RCC 7860 (cell line): ENCODE measurements at regions not wholly inside any gene's neighbourhood (a gene's known extent, or its start where the extent isn't known, plus 50 kb on each side); places are given as distances from the start of the nearest gene placed in this dataset.
A peak's percentile ranks its signal among the peaks of the same experiment; 100 is the strongest.
"Not testable (repeated sequence)": the region's sequence is repeated elsewhere in the genome, so short reads cannot be mapped to it uniquely, and the experiment has no call there.

ENCODE experiments used
- DNase-seq: peaks from one replicate; pipeline ENCODE4 v3.0.0-alpha.2; 2015; ENCODE audit warnings: low spot score
- FAIRE-seq: peaks from 2 replicates; lab custom pipeline; 2012; peaks lifted over from hg19 to GRCh38; lab: Jason Lieb, UNC

DNA sequence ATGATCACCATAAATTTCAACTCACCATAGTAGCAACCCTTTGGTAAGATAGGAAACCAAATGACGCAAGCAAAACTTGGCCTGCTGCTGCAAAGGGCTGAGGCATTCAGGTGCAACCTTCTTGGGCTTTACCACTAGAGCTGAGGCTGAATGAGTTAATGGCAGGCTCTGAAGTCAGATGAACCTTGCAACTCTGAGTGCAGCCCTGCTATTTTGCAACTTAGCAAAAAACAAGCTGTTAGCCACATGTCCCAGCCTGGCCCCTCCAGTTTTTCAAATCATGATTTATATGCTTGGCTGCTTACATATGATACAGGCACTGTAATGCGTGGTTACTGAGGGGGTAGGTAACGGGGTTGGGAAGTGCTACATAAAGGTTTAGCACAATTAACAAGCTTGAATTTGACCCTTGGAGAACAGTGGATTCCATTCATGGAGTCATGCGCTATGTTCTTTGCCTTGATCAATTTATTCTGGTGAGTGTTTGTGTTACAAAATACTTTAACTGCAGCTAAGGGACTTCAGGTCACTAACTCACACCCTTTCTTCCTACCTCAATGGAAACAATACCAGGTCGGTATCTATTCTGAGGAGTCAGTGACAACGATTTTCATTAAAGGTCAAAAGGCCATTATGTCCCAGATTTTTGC, 80.5 kb upstream of the PPARGC1A start:
- FAIRE-seq (no peak), DNase-seq (no peak)

DNA sequence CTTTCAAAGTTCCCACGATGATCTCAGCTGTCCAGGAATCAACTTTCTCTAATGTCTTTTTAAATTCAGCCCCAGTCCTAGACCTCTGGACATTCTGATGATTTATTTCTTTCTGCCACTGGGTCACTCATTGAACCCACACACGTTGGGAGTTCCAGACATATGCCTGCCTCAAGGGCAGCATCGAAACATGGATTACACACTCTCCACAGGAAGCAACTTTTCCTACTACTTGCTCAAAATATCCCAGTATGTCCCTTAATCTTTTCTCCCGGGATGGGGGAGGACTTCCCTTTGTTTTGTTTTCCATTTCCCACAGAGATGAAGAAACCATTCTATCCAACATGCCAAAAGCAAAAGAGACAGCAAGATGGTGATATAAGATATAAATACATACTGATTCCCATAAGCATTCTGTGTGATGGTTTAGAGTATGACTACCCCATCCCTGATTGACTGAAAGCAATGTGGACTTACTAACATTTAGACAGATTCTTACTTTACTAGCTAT, 79.8 kb upstream of the PPARGC1A start:
- no peak for FAIRE-seq
- no peak for DNase-seq

DNA sequence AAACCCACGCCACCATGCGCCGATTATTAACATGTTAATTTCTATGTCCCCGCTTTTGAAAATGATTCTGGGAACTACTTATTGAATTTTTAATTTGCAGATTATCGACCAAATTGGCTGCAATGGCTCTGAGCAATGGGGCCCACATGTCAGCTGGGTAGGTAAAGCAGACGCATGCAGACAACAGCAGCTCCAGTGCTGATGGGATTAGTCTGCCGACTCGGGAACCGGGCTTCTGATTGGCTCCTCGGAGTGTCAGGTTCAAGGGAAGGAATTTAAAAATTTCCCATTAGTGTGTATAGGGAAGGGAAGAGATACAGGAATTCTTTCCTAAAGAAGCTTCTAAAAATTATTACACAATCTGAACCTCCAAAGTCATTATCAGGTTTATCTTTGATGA, 77.4 kb upstream of the PPARGC1A start:
- FAIRE-seq, result no peak
- no peak for DNase-seq

DNA sequence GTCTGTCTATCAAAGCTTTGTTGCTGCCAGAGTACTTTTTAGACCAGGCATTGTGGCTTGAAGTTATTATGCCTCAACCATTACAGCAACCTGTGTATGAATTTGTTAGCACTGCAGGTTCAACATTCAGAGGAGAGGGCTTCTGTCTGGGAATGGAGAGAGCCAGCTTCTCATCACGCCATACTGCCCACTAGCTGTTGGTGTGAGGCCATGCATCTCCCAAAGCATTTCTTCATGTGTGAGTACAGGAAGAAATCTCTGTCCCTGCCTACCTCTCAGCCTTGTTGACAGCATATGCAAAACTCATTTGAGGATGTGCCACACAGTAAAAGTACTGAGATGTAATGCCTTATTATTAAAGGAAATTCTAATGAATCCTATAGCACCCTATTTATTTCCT, 76.9 kb upstream of the PPARGC1A start:
- no peak for DNase-seq
- FAIRE-seq, result no peak

DNA sequence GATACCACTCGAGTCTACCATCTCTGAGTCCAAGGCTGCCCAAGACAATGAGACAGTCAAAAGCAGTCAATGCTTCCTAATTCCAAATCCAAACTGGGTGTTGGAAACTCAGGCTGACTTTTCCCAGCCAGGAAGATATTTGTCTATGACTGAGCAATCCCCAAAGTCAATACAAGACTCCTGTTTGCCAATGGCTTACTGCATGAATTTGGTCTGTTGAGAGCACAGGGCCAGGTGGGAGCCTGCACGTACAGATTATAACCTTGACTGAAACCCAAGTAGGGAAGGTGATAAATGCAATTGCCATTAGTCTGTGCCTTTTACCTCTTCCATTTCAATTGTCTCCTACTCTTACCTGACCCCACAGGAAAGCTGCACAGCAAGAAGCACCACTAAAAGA, 72.6 kb upstream of the PPARGC1A start:
- DNase-seq, result no peak

DNA sequence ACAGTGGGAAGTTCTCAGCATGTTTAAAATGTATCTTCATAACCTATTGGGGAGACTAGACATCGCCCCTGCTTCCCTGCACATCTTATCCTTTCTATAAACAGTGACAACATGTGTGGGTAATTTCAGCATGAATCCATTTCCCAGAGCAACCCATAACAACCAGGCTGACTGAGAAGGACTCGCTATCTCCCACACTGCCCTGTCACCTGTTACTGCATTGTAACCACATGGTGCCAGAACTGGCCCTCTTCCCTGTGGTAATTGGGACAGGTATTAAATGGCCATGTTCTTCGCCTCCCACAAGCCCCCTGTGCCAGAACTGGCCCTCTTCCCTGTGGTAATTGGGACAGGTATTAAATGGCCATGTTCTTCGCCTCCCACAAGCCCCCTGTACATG, 71.5 kb upstream of the PPARGC1A start:
- FAIRE-seq, DNase-seq: not testable (repeated sequence)

More for the DNA sequence above, 72.6 kb upstream of the PPARGC1A start:
- FAIRE-seq, result no peak

DNA sequence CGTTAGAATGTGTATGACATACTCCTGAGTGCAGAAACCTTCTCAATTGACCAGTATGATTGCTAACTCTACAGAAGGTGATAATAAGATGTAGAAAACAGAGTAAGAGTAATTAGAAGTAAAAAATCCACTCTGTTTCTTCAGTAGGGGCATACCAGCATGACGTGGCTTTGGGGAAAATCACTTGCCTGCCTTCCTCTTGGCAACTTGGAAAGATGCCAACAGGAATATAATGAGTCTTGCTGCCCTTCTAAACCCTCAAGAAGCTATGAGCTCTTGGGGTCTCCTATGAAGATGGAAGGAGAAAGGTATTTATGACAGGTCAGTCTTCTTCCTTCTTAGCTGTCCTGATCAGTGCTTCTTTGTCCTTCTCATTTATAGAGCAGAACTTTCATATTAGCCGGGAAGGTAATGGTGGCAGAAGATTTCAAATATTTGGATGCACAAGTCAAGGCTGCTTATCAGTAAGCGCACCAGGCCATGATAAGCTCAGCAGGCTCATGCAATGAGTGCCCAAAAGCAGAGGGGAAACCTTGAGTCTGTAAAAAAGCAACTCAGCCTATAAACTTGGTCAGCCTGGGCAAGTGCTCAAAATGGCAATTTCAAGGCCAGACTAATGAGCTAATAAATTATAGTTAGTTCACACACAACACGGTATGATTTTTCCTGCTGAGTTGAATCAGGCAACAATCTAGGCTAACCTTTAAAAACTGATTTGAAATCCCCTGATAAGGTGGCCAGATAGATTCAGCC, 69.7 kb upstream of the PPARGC1A start:
- DNase-seq (no peak), FAIRE-seq (no peak)

DNA sequence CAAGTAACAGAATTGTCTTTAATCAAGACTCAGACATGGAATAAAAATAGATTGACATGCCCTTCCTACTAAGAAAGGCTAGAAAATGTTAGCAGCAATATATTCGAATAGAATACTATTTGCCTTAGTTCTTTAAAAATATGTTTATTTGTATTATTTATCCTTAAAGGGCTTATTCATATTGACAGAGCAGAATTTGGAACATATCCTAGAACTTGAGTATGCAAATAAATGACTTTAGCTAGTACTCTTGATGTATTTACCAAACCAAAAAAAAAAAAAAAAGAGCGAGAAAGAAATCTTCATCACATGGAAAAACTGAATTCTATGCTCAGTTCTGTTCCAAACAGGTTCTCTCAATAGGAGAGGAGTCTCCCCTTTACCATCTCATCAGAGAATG, 68.9 kb upstream of the PPARGC1A start:
- FAIRE-seq (no peak), DNase-seq (no peak)

DNA sequence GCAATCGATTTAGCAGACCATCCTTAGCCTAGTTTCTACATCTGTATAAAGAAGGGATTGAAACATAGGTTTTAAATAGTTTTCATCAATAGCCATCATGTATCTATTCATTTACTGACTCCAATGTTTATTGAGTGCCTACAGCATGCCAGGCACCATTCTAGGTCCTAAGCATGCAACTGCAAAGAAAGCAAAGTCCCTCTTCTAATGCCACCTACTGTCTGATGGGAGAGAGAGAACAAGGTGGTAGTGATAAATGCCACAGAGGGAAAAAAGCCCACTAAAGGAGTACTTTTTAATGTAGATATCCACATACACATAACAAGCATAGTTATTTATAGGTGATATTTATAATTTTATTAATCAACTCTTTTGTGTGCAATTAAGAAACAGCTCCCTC, 67.6 kb upstream of the PPARGC1A start:
- FAIRE-seq (no peak), DNase-seq (no peak)

DNA sequence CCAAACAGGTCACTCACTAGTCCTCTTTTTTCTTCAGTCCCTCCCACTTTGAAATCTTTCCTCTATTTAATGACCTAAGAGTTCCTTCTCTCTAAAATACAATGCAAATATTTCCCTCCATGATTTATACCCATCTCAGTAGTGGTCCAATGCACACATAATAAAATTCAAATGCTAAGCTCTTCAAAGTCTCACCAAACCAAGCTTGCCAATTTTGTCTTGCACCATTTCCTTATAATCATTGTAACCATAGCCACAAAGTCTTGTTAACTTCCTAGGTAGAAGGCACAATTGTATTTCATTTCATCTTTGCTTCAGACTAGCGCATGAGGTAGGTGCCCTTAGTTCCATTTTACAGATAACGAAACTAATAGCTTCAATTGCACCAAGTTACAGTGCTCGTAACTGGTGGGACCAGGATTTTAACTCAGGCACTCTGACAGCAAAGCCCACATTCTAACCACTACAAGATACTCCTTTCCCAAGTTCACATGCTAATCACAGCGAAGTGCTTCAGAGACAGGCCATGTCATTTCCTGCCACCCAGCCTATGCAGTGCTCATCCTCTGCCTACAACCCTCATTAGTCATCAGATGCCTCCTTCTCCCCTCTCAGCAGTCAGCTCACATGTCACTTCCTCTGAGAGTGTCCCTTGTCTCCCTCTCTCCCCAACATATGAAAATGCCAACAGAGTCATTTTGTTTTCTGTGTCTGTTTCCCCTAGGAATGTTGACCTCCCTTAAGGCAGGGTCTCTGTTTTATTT, 66.9 kb upstream of the PPARGC1A start:
- peak; percentile 65 for DNase-seq
- FAIRE-seq, result no peak

DNA sequence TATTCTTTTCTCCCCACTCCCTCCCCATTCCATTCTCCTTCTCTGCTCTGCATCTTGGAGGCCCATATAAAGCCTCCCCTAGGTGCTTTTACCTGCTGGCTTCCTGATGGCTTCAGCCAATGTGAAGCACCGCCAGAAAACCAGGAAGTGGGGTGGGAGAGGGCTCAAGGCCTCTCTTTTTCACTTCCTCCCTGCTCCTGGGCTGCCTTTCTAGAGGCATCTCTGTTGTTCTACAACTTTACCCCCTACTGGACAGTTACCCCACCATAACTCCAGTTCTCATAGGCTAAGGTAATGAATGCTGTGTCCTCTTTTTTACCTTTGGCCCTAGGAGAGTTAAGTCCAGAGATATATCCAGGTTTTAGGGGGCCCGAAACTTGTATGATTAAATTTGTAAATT, 62.4 kb upstream of the PPARGC1A start:
- DNase-seq (no peak), FAIRE-seq (no peak)

DNA sequence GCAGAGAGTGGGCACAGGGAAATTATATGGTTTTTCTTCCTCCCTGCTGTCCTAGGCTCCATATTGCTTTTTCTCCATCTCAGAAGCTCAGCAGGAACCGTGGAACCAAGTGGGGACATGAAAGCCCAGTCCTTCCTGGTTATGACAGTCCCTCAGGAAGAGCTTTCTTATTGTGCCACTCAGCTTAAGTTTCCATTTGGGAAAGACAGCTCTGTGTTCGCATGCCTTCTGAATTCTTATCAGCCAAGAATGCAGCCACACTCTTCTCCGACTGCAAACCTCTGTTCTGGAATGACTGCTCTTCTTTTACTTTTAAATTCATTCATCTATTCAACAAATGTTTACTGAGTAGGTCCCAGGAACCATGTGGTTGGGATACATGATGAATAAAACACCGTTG, 58.0 kb upstream of the PPARGC1A start:
- DNase-seq (no peak), FAIRE-seq (no peak)

DNA sequence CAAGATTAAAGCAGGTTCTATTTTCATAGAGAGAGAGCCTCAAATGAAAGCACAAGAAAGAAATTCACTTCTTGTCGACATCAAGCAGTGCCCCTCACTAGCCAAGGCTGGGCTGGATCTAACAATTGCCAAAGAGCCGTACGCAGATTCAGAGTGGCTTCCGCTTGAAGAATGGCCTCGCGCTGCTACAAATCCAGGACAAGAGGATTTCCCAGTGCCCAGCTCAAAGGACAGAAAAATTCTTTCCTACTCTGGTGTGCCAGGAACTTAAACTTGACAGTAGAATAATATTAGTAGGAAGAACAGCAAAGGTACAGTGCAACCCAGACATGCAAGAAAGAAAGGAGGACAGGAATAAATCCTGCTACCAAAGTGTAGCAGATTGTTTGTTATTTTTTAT, 56.5 kb upstream of the PPARGC1A start:
- DNase-seq (no peak), FAIRE-seq (no peak)

DNA sequence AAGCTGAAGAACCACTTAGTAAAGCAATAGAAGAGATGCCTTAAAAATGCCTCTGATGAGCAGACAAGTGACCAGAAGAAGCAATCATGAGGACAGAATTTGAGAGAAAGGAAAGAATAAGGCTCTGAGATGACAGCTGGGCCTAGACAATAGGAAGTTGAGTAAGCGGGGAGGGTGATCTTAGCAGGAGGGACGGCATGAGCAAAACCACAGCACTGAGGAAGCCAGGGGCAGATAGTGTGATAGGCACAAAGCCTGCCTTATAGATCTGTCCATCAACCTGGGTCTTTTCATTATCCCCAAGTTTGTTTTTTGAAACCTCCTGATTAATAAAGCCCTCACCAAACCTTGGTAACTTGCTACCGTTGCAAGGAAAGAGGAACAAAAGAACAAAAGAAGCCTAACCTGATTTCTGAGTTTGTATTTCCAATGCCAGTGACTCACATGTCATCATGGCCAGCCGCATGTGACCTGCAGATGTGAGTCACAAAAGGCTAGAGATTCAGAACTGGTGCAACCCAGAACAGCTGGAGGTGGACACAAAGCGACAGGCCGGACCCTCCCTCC, 55.7 kb upstream of the PPARGC1A start:
- peak; percentile 82 for FAIRE-seq
- peak; percentile 75 for DNase-seq

DNA sequence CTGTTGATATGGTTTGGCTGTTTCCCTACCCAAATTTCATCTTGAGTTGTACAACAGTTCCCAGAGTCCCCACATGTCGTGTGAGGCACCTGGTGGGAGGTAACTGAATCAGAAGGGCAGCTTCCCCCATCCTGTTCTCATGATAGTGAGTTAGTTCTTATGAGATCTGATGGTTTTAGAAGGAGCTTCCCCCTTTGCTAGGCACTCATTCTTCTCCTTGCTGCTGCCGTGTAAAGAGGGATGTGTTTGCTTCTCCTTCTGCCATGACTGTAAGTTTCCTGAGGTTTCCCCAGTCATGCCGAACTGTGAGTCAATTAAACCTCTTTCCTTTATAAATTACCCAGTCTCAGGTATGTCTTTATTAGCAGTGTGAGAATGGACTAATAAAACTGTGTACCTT, 54.7 kb upstream of the PPARGC1A start:
- not testable (repeated sequence) for FAIRE-seq, DNase-seq

DNA sequence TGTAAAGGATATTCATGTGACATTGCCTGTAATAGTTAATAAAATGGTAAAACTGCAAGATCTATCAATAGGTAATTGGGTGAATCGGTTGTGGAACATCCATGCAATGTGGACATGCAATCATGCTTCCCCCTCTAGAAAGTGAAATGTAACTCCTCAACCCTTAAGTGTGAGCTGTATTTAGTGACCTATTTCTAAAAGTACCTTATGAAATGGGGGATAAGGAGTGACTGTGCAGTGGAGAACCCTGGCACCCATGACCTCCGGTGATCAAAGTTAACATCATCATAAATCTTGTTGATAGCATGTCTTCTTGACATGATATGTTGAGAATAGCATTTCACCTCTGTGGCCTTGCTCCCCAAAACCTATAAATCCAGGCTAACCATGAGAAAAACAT, 53.6 kb upstream of the PPARGC1A start:
- no peak for DNase-seq
- no peak for FAIRE-seq

DNA sequence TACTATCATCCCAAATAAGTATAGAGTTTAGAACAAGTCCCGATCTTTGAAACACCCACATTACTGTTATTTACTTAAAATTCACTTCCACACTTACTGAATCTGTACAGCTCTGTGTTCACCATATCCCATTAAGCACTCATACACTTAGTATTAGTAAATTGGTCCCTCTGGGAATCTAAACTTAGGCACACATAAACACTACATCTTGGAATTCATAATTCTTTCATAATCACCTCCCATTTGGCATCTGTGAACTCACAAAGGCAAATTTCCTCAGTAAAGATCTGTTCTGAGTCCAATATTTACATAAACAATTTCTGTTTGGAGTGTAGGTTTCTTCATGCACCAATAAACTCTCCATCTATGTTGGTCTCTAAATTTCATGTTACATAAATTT, 52.6 kb upstream of the PPARGC1A start:
- FAIRE-seq (no peak), DNase-seq (no peak)
